HCT116 (cell line): ENCODE measurements at regions not wholly inside any gene's neighbourhood (a gene's known extent, or its start where the extent isn't known, plus 50 kb on each side); places are given as distances from the start of the nearest gene placed in this dataset.

Source experiments
- ATAC-seq: fragments of 200-7000 bp; cut with Tn5 transposase; 2 replicates; pipeline ENCODE4 v1.9.1; 2020; ENCODE audit warnings: mild to moderate bottlenecking, moderate library complexity
- BruUV-seq: library from RNA; stranded (reverse); fragments of 400-500 nt; replicated peaks from 2 replicates; lab custom pipeline; 2021; lab: Mats Ljungman, UMichigan
- CTCF ChIA-PET: fragments of 300-600 bp; sonication (Branson Sonifier 250); formaldehyde crosslinking; loops from one replicate; lab custom pipeline; 2021; ENCODE audit warnings: antibody characterized with exemption; lab: Charles Lee
- POLR2A ChIA-PET: fragments of 300-600, 350-600 bp; sonication (Branson Sonifier 250); formaldehyde crosslinking; loops from one replicate; lab custom pipeline; 2021; ENCODE audit warnings: antibody characterized with exemption; lab: Charles Lee
- RAD21 ChIA-PET, 2 experiments: fragments of 300-600 bp; sonication (Branson Sonifier 250); formaldehyde crosslinking; loops; one replicate each; lab custom pipeline; 2023; ENCODE audit warnings: low total read pairs in 2 of 2; ENCODE audit not compliant: uncharacterized antibody in 2 of 2, unreplicated experiment in 2 of 2, low non-redundant PET in 1 of 2; lab: Charles Lee
- DNase-seq: peaks from one replicate; pipeline ENCODE4 v3.0.0-alpha.2; 2010; ENCODE audit warnings: low read depth, low spot score
- H2AFZ ChIP-seq: fragments of 200-600 bp; shearing (Covaris generic), sonication (generic); 2 replicates; pipeline ENCODE4 v1.6.1; 2017; ENCODE audit warnings: low read depth, mixed run types, mixed read lengths, antibody characterized with exemption, low read length; ENCODE audit not compliant: poor library complexity, severe bottlenecking
- H3K27ac ChIP-seq: 2 replicates; pipeline ENCODE4 v1.5.1; 2012; ENCODE audit warnings: low read depth, low read length
- H3K27me3 ChIP-seq: fragments of 200-600 bp; sonication (generic); 2 replicates; pipeline ENCODE4 v1.6.1; 2016; ENCODE audit warnings: mixed run types, low read length, mixed read lengths; ENCODE audit not compliant: insufficient read depth
- H3K36me3 ChIP-seq, 2 experiments: fragments of 200-500 bp in 1 of 2; fragments of 200-600 bp in 1 of 2; sonication (Bioruptor generic) in 1 of 2; sonication (generic) in 1 of 2; 2 replicates each; pipeline versions ENCODE4 v1.5.1 to v1.6.1; 2014 to 2016; ENCODE audit warnings: low read length in 2 of 2, inconsistent platforms in 1 of 2, mixed read lengths in 1 of 2, mixed run types in 1 of 2; ENCODE audit not compliant: insufficient read depth in 2 of 2, control insufficient read depth in 1 of 2
- H3K4me1 ChIP-seq, 2 experiments: fragments of 200-600 bp in 1 of 2; sonication (generic) in 1 of 2; 2 replicates each; pipeline versions ENCODE4 v1.5.1 to v1.6.1; 2012 to 2017; ENCODE audit warnings: low read length in 2 of 2, inconsistent platforms in 1 of 2, mild to moderate bottlenecking in 1 of 2, mixed read lengths in 1 of 2, mixed run types in 1 of 2, moderate library complexity in 1 of 2; ENCODE audit not compliant: insufficient read depth in 2 of 2, control insufficient read depth in 1 of 2
- H3K4me2 ChIP-seq: fragments of 200-600 bp; sonication (generic); 2 replicates; pipeline ENCODE4 v1.6.1; 2017; ENCODE audit warnings: mixed run types, low read length, mixed read lengths
- H3K4me3 ChIP-seq, 2 experiments: fragments of 200-600 bp in 1 of 2; sonication (generic) in 1 of 2; replicated peaks in 1 of 2; 2 replicates each; pipeline ENCODE4 v1.5.1; 2011 to 2016; ENCODE audit warnings: low read length in 2 of 2, control low read depth in 1 of 2, low read depth in 1 of 2, mild to moderate bottlenecking in 1 of 2, mixed read lengths in 1 of 2, mixed run types in 1 of 2
- H3K79me2 ChIP-seq: fragments of 200-600 bp; sonication (generic); 2 replicates; pipeline ENCODE4 v1.6.1; 2017; ENCODE audit warnings: mild to moderate bottlenecking, mixed run types, low read length, moderate library complexity, mixed read lengths; ENCODE audit not compliant: insufficient read depth
- H3K9ac ChIP-seq: fragments of 200-600 bp; sonication (generic); 2 replicates; pipeline ENCODE4 v1.6.1; 2016; ENCODE audit warnings: low read length, mixed read lengths
- H3K9me2 ChIP-seq: fragments of 200-600 bp; sonication (generic), shearing (Covaris generic); 2 replicates; pipeline ENCODE4 v1.6.1; 2017; ENCODE audit warnings: mixed run types, mild to moderate bottlenecking, moderate library complexity; ENCODE audit not compliant: insufficient read depth
- H3K9me3 ChIP-seq, 2 experiments: fragments of 200-500 bp in 1 of 2; fragments of 200-600 bp in 1 of 2; sonication (Bioruptor generic) in 1 of 2; sonication (generic) in 1 of 2; 2 replicates each; pipeline ENCODE4 v1.6.1; 2014 to 2017; ENCODE audit warnings: low read length in 2 of 2, mixed read lengths in 2 of 2, inconsistent platforms in 1 of 2, low read depth in 1 of 2, mild to moderate bottlenecking in 1 of 2, mixed run types in 1 of 2, moderate library complexity in 1 of 2; ENCODE audit not compliant: control insufficient read depth in 1 of 2, insufficient read depth in 1 of 2
- H4K20me1 ChIP-seq: fragments of 200-600 bp; sonication (generic), shearing (Covaris generic); 2 replicates; pipeline ENCODE4 v1.6.1; 2017; ENCODE audit warnings: mixed run types, mild to moderate bottlenecking, moderate library complexity; ENCODE audit not compliant: insufficient read depth
- CBX3 ChIP-seq: IDR thresholded peaks from 2 replicates; pipeline ENCODE4 v1.6.1; 2012; ENCODE audit warnings: low read depth
- EZH2 ChIP-seq: fragments of 200-600 bp; sonication (generic); IDR thresholded peaks from 2 replicates; pipeline ENCODE4 v1.6.1; 2017; ENCODE audit warnings: antibody characterized with exemption, mixed run types
- EZH2phosphoT487 ChIP-seq: fragments of 200-600 bp; IDR thresholded peaks from 2 replicates; pipeline ENCODE4 v1.6.1; 2018; ENCODE audit warnings: antibody characterized with exemption, borderline replicate concordance
- FOSL1 ChIP-seq: IDR thresholded peaks from 2 replicates; pipeline ENCODE4 v1.6.1; 2012; ENCODE audit warnings: low read depth
- JUND ChIP-seq: IDR thresholded peaks from 2 replicates; pipeline ENCODE4 v1.6.1; 2012
- POLR2AphosphoS5 ChIP-seq: IDR thresholded peaks from 2 replicates; pipeline ENCODE4 v1.6.1; 2011; ENCODE audit warnings: mild to moderate bottlenecking, low read depth, low read length, moderate library complexity
- RAD21 ChIP-seq: IDR thresholded peaks from 2 replicates; pipeline ENCODE4 v1.6.1; 2012; ENCODE audit warnings: low read depth, mild to moderate bottlenecking
- SIN3A ChIP-seq: IDR thresholded peaks from 2 replicates; pipeline ENCODE4 v1.6.1; 2012; ENCODE audit warnings: low read depth
- SP1 ChIP-seq: IDR thresholded peaks from 2 replicates; pipeline ENCODE4 v1.6.1; 2012; ENCODE audit warnings: low read depth
- SRF ChIP-seq: IDR thresholded peaks from 2 replicates; pipeline ENCODE4 v1.6.1; 2012; ENCODE audit warnings: low read depth
- YY1 ChIP-seq: IDR thresholded peaks from 2 replicates; pipeline ENCODE4 v1.6.1; 2011; ENCODE audit warnings: low read length, low read depth, moderate library complexity, mild to moderate bottlenecking; ENCODE audit not compliant: insufficient replicate concordance; ENCODE audit errors: extremely low read depth
- ZFX ChIP-seq: fragments of 450-650 bp; IDR thresholded peaks from 2 replicates; pipeline ENCODE4 v1.6.1; 2017
- intact Hi-C: fragments of 100-400 bp; cut with micrococcal nuclease; formaldehyde crosslinking; loops from 2 replicates; pipeline ENCODE4 v1.10.0; 2022
- TF ChIP-seq, protein P1 (sequence below): IDR thresholded peaks from 2 replicates; pipeline ENCODE4 v1.6.1; 2011; ENCODE audit warnings: mild to moderate bottlenecking, low read length, moderate library complexity; ENCODE audit not compliant: insufficient replicate concordance; ENCODE audit errors: extremely low read depth
- TF ChIP-seq, protein P2 (sequence below): IDR thresholded peaks from 2 replicates; pipeline ENCODE4 v1.6.1; 2012
- TF ChIP-seq, protein P3 (sequence below), 3 experiments: fragments of 200-600 bp in 1 of 3; sonication (generic) in 1 of 3; IDR thresholded peaks in 2 of 3; conservative IDR thresholded peaks in 1 of 3; 2 replicates each; pipeline ENCODE4 v1.5.1; 2012 to 2017; ENCODE audit warnings: low read depth in 2 of 3, low read length in 2 of 3, antibody characterized with exemption in 1 of 3, borderline replicate concordance in 1 of 3, control low read depth in 1 of 3, mild to moderate bottlenecking in 1 of 3, mixed read lengths in 1 of 3, mixed run types in 1 of 3, moderate library complexity in 1 of 3; ENCODE audit not compliant: insufficient read depth in 1 of 3

DNA sequence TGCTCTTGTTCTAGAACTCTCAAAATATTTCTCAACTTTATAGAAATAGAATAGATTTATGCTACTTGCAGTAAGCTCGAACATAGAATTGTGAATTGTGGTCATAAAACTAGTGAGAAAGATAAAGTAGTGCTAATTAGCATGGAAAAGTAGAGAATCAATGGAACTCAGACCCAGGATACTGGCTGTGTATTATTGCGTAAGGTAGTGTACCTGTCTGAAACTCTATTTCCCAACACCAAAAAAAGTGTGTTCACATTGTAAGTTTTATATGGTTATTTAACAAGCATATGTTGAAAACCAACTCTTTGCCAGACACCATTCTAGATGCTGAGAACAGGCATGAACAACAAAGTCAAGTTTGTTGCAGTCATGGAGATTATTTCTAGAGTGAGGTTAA is 720.5 kb upstream of the ATXN7L3B start:
- Histone ChIP-seq H2AFZ (no peak overlapping the region), H3K4me3 (no peak overlapping the region), H3K4me1 (no peaks in the 10 kb centered on the region), H3K27ac (no peak overlapping the region), H3K79me2 (no peaks in the 10 kb centered on the region), H3K36me3 (no peaks in the 10 kb centered on the region), H4K20me1 (no peaks in the 10 kb centered on the region), H3K9ac (no peak overlapping the region), H3K9me2 (no peaks in the 10 kb centered on the region), H3K4me2 (no peak overlapping the region), H3K27me3 (no peaks in the 10 kb centered on the region), H3K9me3 (no peaks in the 10 kb centered on the region)
- ChIA-PET RAD21 (no interaction called here), POLR2A (no interaction called here), CTCF (no interaction called here)
- TF ChIP-seq, protein P1, sequence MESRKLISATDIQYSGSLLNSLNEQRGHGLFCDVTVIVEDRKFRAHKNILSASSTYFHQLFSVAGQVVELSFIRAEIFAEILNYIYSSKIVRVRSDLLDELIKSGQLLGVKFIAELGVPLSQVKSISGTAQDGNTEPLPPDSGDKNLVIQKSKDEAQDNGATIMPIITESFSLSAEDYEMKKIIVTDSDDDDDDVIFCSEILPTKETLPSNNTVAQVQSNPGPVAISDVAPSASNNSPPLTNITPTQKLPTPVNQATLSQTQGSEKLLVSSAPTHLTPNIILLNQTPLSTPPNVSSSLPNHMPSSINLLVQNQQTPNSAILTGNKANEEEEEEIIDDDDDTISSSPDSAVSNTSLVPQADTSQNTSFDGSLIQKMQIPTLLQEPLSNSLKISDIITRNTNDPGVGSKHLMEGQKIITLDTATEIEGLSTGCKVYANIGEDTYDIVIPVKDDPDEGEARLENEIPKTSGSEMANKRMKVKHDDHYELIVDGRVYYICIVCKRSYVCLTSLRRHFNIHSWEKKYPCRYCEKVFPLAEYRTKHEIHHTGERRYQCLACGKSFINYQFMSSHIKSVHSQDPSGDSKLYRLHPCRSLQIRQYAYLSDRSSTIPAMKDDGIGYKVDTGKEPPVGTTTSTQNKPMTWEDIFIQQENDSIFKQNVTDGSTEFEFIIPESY, result no peak
- TF ChIP-seq EZH2phosphoT487 (no peak), SRF (no peak), EZH2 (no peak), SP1 (no peak), CBX3 (no peak), SIN3A (no peak), YY1 (no peak), POLR2AphosphoS5 (no peak), ZFX (no peak), FOSL1 (no peak), JUND (no peak), RAD21 (no peak)
- TF ChIP-seq, protein P2, sequence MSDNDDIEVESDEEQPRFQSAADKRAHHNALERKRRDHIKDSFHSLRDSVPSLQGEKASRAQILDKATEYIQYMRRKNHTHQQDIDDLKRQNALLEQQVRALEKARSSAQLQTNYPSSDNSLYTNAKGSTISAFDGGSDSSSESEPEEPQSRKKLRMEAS, result no peak
- TF ChIP-seq, protein P3, sequence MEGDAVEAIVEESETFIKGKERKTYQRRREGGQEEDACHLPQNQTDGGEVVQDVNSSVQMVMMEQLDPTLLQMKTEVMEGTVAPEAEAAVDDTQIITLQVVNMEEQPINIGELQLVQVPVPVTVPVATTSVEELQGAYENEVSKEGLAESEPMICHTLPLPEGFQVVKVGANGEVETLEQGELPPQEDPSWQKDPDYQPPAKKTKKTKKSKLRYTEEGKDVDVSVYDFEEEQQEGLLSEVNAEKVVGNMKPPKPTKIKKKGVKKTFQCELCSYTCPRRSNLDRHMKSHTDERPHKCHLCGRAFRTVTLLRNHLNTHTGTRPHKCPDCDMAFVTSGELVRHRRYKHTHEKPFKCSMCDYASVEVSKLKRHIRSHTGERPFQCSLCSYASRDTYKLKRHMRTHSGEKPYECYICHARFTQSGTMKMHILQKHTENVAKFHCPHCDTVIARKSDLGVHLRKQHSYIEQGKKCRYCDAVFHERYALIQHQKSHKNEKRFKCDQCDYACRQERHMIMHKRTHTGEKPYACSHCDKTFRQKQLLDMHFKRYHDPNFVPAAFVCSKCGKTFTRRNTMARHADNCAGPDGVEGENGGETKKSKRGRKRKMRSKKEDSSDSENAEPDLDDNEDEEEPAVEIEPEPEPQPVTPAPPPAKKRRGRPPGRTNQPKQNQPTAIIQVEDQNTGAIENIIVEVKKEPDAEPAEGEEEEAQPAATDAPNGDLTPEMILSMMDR (IDR thresholded peaks at IDR 0.05 in 2 of 3, conservative IDR thresholded peaks at IDR 0.05 in 1 of 3; ENCODE audit: borderline replicate concordance in 1 of 3, insufficient read depth in 1 of 3, low read depth in 2 of 3, low read length in 2 of 3), result no peak
- no TSS peak for BruUV-seq
- ATAC-seq, result no peak
- no peak for DNase-seq
- intact Hi-C loops, result no loop called here
